Ecto neural progenitor cell (in vitro differentiated cells): ENCODE measurements at regions not wholly inside any gene's neighbourhood (a gene's known extent, or its start where the extent isn't known, plus 50 kb on each side); places are given as distances from the start of the nearest gene placed in this dataset.
A peak's percentile ranks its signal among the peaks of the same experiment; 100 is the strongest.

ENCODE experiments used
- DNase-seq: peaks from one replicate; pipeline ENCODE4 v3.0.0-alpha.2; 2018; ENCODE audit warnings: low spot score

DNA sequence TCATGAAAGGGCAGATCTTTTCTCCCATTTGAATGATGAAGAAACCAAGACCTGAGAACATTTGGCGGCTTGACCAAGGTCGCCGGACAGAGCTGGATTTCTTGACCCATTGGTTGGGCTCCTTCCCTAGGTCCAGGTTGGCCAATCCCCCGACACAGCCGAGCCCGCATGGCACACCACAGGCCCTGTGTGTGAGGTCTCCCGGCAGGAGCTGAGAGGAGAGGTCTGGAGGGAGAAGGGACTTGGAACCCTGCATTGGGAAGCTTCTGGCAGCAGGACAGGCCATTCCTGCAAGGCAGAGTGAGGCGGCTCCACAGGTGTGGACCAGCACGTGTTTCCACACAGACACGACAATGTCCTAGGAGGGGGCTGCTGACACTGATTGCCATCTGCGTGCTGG, 98.6 kb upstream of the THY1 start:
- DNase-seq = no peak

DNA sequence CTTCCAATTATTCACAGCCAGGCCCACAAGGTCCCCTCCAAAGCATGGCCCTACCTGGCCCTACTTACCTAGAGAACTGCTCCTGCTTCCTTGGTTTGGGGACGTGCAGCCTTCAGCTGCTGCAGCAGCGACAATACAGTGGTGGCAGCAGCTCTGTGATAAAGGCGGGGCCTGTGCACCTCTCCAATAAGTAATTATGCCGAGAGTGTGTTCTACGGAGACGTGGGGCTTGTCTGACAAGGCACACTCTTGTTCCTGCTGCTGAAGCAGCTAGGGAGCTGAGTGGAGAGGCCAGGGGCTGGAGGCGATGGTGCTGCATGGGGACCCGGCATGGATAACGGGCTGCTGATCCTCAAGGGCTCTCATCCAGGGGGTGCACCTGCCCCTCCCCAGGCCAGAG, 98.0 kb upstream of the THY1 start:
- no peak for DNase-seq

DNA sequence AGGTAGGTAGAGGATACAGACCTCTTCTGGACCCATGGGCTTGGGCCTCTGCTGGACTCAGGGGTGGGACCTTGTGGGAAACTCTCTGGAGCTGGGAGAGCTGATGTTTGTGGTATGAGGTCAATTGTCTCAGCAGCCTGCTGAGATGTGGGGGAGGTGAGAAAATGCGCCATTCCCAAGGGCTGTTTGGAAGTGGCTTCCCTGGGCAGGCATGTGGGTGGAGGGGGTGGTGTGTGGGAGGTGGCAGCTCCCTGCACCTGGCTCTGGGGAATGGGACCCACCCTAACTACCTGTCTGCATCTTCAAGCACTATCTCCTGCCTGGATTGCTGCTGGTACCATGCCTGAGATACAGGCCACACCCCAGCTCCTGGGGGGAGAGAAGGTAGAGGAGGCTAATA, 97.4 kb upstream of the THY1 start:
- DNase-seq = no peak

DNA sequence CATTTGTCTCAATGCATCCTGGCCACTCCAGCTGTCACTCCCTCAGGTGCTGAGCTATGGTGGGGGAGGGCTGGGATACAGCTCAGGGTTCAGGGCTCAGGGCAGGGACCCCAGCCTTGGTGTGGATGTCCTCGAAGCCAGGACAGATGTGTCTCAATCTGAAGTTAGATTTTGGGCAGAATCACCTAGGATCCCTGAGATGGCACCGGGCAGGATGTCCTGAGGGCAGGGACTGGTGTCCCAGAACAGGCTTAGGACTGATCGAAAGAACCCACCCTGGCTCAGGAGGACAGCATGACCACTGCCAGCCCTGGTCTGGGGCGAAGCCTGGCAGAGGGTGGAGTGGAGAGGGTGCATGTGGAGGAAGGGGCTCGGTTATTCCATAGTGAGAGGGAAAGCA, 96.8 kb upstream of the THY1 start:
- no peak for DNase-seq

DNA sequence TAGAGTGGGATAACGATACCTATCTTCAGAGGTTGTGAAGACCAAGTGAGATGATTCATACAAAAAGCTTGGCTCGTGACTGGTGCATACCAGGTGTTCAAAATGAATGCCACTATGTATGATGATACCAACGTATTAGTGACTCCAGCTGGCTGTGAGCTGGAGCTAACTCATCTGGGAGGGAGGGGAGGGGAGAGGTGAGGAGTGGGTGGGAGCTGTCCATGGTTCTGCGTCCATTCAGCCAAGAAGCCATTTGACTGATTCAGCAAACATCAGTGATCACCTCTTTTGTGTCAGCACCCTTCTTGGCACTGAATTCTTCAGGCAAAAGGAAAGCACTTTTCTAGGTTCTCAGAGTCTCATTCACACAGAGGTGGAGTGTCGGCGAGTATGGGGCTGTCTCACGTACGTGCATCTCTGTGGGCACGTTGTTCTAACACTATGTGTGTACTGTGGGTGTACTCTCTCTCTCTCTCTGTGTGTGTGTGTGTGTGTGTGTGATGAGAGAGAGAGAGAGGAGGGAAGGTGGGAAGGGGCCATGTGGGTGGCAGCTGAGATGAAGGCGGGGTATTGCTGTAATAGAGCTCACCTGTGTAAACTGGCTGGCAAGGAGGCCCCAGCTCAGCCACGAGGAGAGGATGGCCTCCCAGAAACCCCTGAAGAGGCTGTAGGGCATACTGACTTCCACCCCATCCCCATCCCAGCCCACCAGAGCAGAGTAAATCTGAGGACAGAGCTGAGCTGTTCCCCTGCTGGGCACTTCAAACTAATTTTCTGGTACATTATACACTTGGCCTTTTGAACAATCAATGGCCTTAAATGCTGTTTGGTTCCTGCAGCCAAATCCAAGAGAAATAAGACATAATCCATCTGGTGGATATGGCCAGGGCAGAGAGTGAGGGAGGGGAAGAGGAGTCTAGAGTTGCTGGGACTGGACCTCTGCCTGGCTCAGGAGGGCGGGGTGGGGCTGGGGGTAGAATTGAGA, 96.1 kb upstream of the THY1 start:
- DNase-seq = peak; percentile 77

DNA sequence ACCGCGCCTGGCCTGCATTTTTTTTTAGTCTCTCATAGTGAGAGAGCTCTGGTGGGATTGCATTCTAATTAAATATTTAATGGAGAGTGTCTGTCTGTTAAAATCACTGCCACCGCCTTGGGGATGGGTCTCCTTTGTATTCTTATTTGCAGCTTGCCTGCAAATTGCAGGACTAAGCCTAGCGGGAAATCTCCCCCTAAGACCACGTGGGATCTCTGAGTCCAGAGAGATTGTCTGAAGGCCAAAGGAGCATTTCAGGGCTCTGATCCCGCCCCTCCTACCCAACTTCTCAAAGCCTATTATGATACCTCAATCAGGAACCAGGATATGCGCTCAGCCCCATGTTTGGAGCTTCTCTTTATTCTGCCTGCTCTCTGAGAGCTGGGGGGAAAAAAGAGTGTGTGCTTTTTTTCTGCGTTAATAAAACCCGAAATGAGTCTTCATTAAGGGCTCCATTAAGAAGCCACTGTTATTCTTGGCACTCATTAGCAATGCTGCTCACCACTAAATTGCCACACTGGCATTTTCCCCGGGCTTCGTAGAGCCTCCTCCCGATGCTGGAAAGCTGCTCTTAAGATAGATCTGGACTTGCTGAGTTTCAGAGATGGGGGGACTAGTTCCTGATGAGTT, 92.9 kb upstream of the THY1 start:
- DNase-seq = no peak

DNA sequence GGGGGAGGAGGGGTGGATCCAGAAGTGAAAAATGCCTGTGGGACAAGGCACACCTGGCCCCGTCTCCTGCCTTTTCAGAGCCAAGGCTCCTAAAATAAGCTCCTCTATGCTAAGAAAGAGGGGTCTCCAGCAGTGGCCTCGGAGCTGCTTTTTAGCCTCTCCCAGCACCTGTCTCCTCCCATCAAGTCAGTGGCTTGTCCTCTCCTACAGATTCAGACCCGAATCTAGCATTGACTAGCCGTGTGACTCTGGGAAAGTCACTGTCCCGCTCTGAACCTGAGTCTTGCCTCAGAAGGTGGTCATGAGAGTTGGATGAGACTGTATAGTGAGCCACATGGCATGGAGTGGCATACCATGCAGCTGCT, 90.8 kb upstream of the THY1 start:
- DNase-seq = no peak

DNA sequence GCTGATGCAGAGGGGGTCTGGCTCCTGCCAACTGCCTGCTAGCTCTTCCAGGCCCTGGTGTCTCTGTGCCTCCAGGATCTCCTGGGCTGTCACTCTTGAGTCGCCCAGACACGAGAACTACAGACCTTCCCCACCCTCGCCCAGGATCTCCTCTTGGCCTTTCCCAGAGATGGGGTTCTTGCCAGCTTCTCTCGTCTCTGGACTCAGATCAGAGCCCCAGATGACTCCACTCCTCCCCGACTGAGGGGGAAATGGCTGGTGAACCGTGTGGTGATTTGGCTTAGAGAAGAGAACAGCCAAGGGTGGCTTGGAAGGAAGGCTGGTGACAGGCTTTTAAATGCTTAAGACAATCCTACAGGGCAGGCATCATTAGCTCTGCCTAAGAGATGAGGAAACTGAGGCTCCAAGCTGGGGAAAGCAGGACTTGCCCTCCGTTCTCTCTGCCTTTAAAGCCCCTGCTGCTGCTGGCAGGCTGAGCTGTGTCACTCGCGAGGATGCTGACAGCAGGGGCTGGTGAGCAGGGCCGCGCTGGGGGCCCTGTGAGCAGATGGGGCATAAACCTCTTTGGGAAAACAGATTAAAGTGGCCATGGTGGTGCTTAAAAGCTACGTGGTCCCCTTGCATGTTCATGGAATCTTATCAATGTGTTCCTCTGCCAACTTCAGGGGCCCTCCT, 90.3 kb upstream of the THY1 start:
- DNase-seq = no peak

DNA sequence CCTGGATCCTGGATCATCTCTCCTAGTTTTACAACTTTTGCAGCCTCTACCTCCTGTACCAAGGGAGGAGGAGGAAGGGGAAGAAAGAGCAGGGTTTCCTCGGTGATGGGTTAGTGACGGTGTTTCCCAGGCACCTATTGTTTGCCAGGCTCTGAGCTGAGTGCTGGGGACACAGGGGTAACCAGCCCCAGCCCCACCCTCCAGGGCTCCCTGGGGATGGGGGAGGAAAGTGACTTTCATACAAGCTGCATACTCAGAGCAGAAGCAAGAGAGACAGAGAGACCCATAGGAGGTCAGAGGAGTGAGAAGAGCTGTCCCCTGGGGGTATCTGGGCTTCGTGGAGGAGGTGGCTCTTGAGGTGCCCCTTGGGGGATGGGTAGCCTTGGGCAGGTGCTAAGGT, 89.4 kb upstream of the THY1 start:
- no peak for DNase-seq

DNA sequence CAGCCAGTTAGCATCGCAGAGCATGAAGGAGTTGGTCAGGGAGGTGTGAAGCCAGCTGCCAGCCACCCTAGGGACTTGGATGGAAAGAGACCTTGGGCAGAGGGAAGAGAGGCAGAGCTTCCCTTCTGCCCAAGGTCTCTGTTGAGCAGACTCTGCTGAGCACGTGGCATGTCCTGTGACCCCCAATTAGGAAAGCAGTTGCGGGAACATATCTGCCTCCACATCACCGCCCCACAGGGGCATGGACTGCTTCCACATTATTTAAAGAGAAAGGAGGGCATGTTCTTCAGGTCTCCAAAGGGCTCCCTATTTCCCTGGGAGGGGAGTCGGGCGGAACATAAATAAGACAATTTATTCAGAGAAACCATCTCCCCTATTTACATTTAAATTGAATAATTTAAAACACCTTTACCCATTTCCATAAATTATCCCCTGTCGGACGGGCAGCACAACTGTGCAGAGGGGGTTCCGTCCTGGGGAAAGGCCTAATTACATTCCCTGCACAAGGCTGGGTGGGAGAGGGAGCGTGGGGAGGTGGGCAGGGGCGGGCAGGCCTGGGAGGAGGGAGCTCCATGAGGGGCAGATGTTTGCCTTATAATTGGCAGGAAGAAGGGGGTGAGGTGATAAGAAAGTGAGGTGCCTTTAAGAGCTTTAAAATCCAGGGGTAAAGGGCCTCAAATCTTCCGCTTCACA, 88.8 kb upstream of the THY1 start:
- DNase-seq = no peak

DNA sequence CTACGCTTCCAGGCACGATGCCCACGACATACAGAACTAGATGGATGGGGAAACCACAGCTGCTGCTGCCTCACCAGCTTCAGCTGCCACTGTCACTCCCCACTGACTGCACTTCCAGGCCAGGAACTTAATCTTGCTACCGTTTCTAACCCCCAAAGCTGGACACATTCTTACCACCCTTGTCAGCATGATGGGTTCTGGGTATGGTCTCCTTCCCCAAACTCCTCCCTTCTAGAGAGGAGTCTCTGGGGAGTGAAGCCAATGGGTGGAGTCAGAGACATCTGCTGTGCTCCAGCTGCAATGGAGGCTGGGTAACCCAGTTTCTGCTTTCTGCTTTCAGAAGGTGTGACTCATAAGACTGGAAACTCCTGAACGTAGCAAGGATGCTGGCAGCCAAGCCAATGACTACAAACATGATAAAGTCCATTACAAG, 87.0 kb upstream of the THY1 start:
- DNase-seq = no peak

DNA sequence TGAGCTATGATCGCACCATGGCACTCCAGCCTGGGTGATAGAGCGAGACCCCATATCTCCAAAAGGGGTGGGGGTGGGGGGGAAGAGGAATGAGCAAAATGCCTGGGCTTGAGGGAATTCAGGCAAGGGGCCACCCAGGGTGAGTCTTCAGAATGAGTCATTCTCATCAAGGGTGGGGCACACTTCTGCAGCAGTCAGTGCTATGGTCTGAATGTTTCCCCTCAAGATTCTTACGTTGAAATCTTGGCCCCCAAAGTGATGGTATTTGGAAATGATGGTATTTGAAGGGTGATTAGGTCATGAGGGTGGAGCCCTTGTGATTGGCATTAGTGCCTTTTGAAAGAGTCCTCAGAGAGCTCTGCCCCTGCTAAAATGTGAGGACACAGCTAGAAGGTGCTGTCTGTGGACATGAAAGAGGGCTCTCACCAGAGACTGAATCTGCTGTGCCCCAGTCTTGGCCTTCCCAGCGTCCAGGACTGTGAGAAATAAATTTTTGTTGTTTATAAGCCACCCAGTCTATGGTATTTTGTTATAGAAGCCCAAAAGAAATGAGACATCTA, 86.4 kb upstream of the THY1 start:
- DNase-seq = no peak

DNA sequence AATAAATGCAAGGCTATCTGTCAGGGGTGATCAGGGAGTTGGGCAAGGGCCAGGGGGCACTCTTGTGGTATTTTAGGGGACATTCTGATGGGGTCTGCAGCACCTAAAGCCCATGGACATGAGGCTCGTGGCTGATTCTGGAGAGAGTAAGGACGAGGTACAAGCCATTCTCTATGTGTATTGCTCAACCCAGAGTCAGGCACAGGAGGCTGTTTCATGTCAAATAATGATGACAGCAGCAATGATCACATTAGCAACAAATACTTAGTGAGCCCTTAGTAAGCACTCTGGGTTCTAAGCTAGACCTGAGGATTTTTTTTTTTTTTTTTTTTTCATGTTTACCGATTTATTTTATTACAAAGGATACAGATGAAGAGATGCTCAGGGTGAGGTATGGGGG, 83.5 kb upstream of the THY1 start:
- no peak for DNase-seq

DNA sequence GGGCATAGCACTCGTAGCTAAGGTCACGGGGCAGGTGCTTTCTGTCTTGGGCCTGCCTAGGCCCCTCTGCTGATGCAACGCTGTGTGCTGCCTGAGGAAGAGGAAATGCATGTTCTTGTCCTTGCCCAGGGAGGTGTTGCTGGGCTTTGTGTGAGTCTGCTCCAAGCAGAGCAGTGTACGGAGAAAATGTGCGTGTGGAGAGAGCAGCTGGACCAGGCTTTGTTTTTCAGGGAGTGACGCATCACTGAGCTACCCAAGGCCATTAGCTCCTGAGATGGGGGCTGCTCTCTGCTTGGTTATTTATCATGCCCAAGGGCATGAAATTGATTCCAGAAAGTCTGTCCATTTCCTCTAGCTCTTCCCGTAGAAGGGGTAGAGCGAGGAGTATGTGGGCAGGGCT, 82.9 kb upstream of the THY1 start:
- no peak for DNase-seq

DNA sequence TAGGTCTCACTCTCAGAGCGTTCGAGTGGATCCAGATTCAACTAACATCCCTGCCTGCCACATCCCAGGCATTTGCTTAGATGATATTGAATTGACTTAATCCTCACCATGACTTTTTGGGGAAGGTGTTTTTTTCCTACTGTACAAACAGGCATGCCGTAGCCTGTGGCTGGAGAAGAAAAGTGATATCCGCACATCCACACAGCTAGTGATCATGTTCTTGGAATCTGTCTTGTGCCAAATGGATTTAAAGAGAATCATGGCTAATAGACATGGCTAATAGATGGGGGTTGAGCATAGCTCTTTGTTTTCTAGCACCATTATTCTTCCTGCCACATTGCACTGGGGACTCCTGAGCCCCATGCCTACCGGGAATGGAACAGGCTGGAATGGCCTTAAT, 82.1 kb upstream of the THY1 start:
- DNase-seq = no peak

DNA sequence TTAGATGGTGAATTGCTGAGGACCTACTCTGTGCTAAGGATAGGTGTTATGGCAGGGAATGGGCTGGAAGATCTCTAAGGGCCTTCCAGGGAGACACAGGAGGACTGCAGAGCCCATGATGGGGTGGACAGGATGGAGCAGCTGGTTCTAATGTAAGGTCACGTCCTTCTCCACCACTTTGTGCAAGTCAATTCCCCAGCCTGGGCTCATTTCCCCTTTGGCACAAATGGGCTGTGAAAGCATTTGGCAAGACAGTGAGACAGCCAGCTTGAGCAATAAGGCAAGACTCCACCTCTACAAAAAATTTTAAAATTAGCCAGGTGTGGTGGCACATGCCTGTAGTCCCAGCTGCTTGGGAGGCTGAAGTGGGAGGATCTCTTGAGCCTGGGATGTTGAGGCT, 81.4 kb upstream of the THY1 start:
- no peak for DNase-seq

DNA sequence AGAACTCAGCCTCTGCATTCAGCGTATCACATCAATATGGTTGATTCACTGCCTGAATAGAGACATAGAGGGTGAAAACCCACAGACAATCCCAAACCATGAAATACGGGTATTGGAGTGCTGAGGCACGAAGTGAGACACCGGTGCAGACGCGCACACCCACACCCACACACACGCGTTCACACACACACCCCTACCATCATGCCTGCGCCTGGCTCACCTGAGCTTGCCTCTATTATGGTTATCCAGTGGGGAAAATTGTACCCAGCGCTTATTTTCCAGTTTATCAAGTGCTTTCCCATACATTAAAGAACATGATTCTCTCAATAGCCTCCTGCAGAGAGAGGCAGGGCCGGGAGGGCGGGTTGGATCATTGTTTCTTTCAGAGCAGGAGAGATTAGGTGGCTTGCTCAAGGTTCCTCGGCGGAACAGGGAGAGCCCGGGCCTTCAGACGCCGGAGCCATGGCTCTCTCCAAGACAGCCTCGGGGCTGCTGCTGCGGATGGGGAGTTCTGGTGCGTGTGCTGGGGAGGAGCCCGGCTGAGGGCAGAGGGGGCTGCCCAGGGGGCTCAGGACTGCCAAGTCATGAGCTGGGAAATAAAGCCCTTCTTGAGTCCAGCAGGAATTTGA, 78.9 kb upstream of the THY1 start:
- peak; percentile 66 for DNase-seq

DNA sequence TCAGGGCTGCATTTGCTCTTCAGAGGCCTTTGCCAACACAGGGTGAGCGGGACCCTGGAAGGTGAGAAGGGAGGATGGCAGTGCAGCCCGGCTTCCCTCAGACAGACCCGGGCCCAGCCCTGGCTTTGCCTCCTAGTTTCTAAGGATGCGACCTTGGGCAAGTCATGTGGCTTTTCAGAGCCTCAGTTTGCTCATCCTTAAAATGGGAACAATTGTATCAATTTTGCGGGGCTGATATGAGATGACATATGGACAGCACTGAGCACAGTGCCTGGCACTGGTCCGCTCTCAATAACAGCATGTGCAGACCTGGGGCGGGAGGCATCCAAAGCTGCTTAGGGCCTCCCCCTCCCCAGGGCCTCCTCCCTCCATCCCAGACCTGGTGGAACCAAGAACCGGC, 74.7 kb upstream of the THY1 start:
- DNase-seq = no peak

DNA sequence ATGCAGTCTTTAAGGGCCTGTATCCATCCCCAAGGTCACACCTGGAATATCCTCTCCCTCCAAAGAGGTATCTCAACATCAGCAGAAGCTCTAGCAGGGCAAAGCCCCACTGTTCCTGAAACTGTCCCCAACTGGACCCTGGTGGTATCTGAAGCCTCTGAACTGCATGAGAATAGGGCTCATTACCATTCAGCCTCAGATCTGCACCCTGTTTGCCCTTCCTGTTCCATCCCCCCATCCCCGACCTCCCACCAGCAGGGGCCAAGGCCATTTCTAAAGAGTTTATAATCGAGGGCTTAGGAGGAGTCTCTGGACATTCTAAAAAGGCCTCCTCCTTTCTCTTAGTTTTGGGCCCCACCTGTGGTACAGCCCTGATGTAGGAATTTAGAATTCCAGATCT, 74.0 kb upstream of the THY1 start:
- no peak for DNase-seq

DNA sequence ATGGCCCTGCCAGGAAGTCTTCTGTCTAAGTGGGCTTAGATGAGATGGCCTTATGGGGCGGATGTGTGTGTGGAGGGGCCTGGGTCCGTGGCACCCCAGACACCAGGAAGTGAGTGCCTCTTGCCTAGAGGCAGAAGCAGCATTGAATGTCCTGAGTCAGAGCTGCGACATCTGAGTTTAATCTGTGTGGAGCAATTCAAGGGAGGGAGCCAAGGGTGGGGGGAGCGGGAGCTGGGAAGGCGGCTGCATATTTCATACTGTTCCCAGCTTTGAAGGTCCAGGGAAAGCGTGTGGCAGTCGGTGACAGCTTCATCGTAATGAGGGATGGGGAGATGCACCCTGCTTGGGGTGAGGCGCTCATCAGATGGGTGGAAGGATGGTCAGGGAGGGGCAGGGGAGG, 73.5 kb upstream of the THY1 start:
- no peak for DNase-seq

DNA sequence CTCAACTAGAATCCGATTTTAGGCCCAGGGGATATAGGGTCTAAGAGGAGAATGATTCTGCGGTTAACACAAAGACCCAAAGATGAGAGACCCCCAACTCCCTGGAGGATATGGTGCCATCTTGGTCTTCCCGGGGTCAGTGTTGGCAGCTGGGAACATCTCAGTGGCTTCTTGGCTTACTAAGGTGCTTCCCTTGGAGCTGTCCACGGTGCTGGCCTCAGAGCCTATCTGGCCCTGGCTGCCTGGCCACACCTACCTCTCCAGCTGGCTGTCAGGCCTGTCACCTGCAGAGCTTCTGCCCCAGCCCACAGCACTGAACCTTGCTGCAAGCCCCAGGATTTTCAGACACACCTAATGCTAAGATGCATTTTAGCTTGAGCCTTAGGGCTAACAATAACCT, 70.7 kb upstream of the THY1 start:
- DNase-seq = peak; percentile 76
